AG10803 (cell line): ENCODE measurements at regions not wholly inside any gene's neighbourhood (a gene's known extent, or its start where the extent isn't known, plus 50 kb on each side); places are given as distances from the start of the nearest gene placed in this dataset.

Experiments used
- DNase-seq: peaks from one replicate; pipeline ENCODE4 v3.0.0; 2010; ENCODE audit warnings: low read depth
- H3K4me3 ChIP-seq: 2 replicates; pipeline ENCODE4 v1.5.1; 2011; ENCODE audit warnings: mild to moderate bottlenecking, low read length, control low read depth
- TF ChIP-seq, protein P1 (sequence below): conservative IDR thresholded peaks from 2 replicates; pipeline ENCODE4 v1.5.1; 2011; ENCODE audit warnings: mild to moderate bottlenecking, low read length, control low read depth, inconsistent platforms

DNA sequence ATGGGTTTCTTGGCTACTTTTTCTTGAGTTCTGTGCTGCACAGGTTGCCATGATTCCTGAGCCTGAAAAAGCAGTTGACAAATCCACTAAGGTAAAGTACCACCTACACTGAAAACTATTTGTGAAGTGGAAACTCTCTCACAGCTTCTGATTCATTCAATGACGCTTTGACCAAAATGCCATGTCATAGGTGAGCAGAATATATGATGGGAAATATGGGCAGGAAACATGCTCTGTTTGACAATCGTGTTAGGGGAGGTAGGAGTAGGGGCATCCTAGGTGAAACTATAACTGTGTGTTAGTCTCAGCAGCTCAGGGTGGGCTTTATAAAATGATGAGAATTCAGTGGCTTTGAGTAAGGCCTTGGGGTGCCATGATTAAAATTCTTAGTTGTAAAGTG, 69.6 kb upstream of the ELMO1 start:
- DNase-seq: no peak
- TF ChIP-seq, protein P1, sequence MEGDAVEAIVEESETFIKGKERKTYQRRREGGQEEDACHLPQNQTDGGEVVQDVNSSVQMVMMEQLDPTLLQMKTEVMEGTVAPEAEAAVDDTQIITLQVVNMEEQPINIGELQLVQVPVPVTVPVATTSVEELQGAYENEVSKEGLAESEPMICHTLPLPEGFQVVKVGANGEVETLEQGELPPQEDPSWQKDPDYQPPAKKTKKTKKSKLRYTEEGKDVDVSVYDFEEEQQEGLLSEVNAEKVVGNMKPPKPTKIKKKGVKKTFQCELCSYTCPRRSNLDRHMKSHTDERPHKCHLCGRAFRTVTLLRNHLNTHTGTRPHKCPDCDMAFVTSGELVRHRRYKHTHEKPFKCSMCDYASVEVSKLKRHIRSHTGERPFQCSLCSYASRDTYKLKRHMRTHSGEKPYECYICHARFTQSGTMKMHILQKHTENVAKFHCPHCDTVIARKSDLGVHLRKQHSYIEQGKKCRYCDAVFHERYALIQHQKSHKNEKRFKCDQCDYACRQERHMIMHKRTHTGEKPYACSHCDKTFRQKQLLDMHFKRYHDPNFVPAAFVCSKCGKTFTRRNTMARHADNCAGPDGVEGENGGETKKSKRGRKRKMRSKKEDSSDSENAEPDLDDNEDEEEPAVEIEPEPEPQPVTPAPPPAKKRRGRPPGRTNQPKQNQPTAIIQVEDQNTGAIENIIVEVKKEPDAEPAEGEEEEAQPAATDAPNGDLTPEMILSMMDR: no peak
- no peak overlapping the region for H3K4me3 ChIP-seq

DNA sequence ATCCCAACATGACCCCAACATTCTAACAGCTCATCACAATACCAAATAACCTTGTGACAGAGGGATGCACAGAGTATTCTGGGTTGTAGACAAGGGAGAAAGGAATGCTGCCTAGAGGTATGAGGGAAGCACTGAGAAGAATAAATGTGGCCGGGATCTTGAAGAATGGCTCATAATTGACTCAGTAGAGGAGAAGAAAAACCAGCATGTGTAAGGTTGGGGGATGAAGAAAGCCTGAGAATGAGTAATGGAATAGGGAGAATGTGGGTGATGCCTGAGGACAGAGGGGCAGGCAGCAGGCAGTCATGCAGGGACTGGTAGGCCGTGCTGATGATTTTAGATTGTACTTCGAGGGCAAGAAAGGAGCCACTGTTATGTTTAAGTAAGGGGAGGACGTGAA, 75.4 kb upstream of the ELMO1 start:
- TF ChIP-seq, protein P1: no peak
- no peak for DNase-seq
- no peak overlapping the region for H3K4me3 ChIP-seq

DNA sequence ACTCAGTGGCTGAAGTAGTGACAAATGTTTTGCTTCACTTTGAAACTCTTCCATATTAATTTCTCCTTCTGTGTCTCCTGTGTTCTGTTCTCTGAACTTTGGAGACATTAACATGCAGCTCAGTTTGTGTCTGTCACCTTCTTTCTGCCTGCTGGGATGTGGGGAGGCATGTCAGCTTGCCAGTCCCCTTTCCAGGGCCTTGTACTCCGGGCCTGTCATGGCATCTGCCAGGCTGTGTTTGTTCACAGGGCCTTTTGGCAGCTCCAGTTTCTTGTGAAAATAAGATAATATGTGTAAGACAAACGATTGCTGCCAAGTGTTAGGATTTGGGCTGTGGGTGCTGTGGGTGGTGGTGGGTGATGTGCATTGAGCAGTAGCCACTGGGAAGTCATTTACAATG, 76.1 kb upstream of the ELMO1 start:
- TF ChIP-seq, protein P1: no peak

DNA sequence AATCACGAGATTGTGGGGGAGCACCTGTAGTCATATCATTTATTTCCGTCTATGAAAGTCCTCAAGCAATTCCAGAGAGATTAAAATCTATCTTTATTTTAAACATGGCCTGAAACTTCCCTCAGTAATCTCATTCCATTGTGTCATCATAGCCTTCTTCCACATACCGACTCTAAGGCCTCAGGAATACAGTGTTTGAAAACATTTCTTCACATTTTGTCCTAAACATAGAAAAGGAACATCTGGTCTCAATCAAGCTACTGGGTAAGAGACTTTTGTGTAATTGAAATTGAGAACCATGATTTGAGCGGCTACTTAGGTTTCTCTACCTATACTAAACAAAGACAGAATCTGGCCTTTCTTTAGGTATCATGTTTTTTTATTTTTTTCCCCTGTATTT, 78.0 kb upstream of the ELMO1 start:
- H3K4me3 ChIP-seq: no peak overlapping the region
- TF ChIP-seq, protein P1: no peak
- DNase-seq: peak; percentile 1

More for the DNA sequence above, 76.1 kb upstream of the ELMO1 start:
- DNase-seq: no peak
- no peak overlapping the region for H3K4me3 ChIP-seq

DNA sequence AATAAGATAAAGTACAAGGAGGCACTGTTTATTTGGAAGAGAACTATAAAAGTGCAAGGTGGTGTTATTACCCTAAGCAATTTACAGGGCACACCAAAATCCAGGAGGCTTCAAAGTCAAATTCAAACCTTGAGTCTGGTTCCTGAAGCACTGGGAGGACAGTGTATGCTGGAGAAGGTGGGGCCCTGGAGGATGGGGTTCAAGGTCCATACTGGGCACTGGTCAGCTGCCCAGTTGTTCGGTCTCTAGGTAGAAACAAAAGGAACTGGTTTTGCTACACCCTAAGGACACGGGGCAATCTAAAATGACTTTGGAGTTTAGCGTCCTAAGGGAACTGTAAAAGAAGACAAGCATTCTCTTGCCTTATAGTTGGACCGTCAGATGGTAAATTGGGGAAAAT, 78.4 kb upstream of the ELMO1 start:
- TF ChIP-seq, protein P1: no peak
- no peak overlapping the region for H3K4me3 ChIP-seq
- DNase-seq: no peak

DNA sequence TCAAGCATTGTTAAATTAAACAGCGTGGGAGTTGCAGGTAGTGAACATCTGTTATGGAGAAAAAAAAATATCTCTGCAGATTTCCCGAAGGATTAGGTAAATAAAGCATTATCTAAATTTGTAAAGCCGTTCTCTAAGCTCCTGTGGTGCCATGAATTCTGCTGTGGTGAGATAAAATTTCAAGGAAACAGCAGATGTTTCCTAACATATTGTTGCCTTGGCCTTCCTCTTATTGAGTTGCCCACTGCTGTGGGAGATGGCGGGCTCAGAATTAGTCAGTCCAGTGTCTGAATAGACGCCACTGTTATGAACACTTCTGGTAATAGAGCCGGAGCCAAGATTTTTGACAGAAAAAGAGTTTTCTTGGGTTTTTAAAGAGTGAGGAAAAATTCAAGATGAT, 82.6 kb upstream of the ELMO1 start:
- no peak for DNase-seq
- H3K4me3 ChIP-seq: no peak overlapping the region
- TF ChIP-seq, protein P1: no peak

DNA sequence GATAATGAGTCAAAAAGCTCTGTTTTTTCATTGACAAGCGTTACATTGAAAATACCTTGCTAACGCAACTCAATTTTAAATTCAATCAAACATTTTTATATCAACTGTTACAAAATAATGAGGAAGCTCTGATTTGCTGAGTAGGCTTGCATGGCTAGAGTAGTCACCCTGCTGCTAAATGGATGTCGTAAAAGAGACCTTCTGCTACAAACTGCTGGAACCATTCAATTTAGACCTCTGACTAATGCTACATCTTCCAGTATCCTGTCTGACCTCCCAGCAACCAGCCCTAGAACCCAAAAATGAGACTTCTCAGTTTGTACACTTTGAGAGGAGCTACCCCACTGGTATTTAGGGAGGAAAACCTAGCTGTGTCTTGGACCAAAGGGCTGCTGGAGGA, 84.0 kb upstream of the ELMO1 start:
- no peak for DNase-seq
- H3K4me3 ChIP-seq: no peak overlapping the region
- TF ChIP-seq, protein P1: no peak
